H1 (cell line): ENCODE measurements at regions not wholly inside any gene's neighbourhood (a gene's known extent, or its start where the extent isn't known, plus 50 kb on each side); places are given as distances from the start of the nearest gene placed in this dataset.
A peak's percentile ranks its signal among the peaks of the same experiment; 100 is the strongest.

ENCODE experiments used
- CTCF ChIA-PET: fragments of 300-600 bp; sonication (Branson Sonifier 250); formaldehyde crosslinking; loops from one replicate; lab custom pipeline; 2021; ENCODE audit not compliant: partially characterized antibody; lab: Charles Lee
- POLR2A ChIA-PET: fragments of 300-600 bp; sonication (Branson Sonifier 250); formaldehyde crosslinking; loops from one replicate; lab custom pipeline; 2021; ENCODE audit warnings: inconsistent platforms; ENCODE audit not compliant: partially characterized antibody; lab: Charles Lee
- DNase-seq, 2 experiments: peaks; one replicate each; pipeline versions ENCODE4 v3.0.0 to v3.0.0-alpha.2; 2010 to 2022; ENCODE audit warnings: low spot score in 2 of 2, low read depth in 1 of 2, mixed read lengths in 1 of 2
- FAIRE-seq: peaks from 2 replicates; lab custom pipeline; 2011; peaks lifted over from hg19 to GRCh38; lab: Jason Lieb, UNC
- H2AFZ ChIP-seq: 2 replicates; pipeline ENCODE4 v1.8.1; 2012; ENCODE audit warnings: low read length, inconsistent platforms
- H2AK5ac ChIP-seq: 2 replicates; pipeline ENCODE4 v1.6.1; 2013; ENCODE audit warnings: low read depth, low read length
- H2BK120ac ChIP-seq: replicated peaks from 2 replicates; pipeline ENCODE3; 2013; ENCODE audit warnings: low read depth, low read length, inconsistent platforms
- H2BK12ac ChIP-seq: 2 replicates; pipeline ENCODE4 v1.6.1; 2013; ENCODE audit warnings: low read depth, low read length
- H2BK15ac ChIP-seq: 2 replicates; pipeline ENCODE4 v1.6.1; 2013; ENCODE audit warnings: low read length
- H2BK20ac ChIP-seq: 2 replicates; pipeline ENCODE4 v1.6.1; 2013; ENCODE audit warnings: low read length
- H2BK5ac ChIP-seq: 2 replicates; pipeline ENCODE4 v1.6.1; 2013; ENCODE audit warnings: low read depth, low read length
- H3K14ac ChIP-seq: 2 replicates; pipeline ENCODE4 v1.6.1; 2013; ENCODE audit warnings: inconsistent platforms; ENCODE audit not compliant: insufficient read length
- H3K18ac ChIP-seq: 2 replicates; pipeline ENCODE4 v1.6.1; 2013; ENCODE audit warnings: low read length; ENCODE audit errors: extremely low read depth
- H3K23ac ChIP-seq: 2 replicates; pipeline ENCODE4 v1.6.1; 2013; ENCODE audit warnings: inconsistent platforms; ENCODE audit not compliant: insufficient read length
- H3K23me2 ChIP-seq: 2 replicates; pipeline ENCODE4 v1.6.1; 2013; ENCODE audit warnings: low read depth, low read length
- H3K27ac ChIP-seq: 2 replicates; pipeline ENCODE4 v1.6.1; 2011; ENCODE audit warnings: low read depth, low read length, inconsistent platforms
- H3K27me3 ChIP-seq, 4 experiments: replicated peaks in 1 of 4; 1 replicate in 1 of 4; 2 replicates in 3 of 4; pipeline versions ENCODE4 v1.6.1 to v1.8.1; 2011 to 2013; ENCODE audit warnings: low read length in 3 of 4, mild to moderate bottlenecking in 3 of 4, inconsistent platforms in 2 of 4, mixed read lengths in 2 of 4, moderate library complexity in 1 of 4; ENCODE audit not compliant: control insufficient read depth in 3 of 4, insufficient read depth in 3 of 4; ENCODE audit errors: extremely low read depth in 1 of 4
- H3K36me3 ChIP-seq, 4 experiments: 2 replicates each; pipeline versions ENCODE4 v1.6.1 to v1.8.1; 2011 to 2013; ENCODE audit warnings: mild to moderate bottlenecking in 4 of 4, low read length in 3 of 4, moderate library complexity in 2 of 4, control low read depth in 1 of 4, inconsistent platforms in 1 of 4; ENCODE audit not compliant: insufficient read depth in 4 of 4, control insufficient read depth in 2 of 4
- H3K4ac ChIP-seq: replicated peaks from 2 replicates; pipeline ENCODE3; 2013; ENCODE audit warnings: low read length, low read depth, mixed read lengths, inconsistent platforms; ENCODE audit not compliant: insufficient read length
- H3K4me1 ChIP-seq, 4 experiments: replicated peaks in 1 of 4; 1 replicate in 1 of 4; 2 replicates in 3 of 4; pipeline versions ENCODE4 v1.6.1 to v1.8.1; 2011 to 2013; ENCODE audit warnings: low read length in 3 of 4, inconsistent platforms in 2 of 4, mixed read lengths in 1 of 4; ENCODE audit not compliant: insufficient read depth in 4 of 4, control insufficient read depth in 3 of 4
- H3K4me2 ChIP-seq, 2 experiments: 2 replicates each; pipeline versions ENCODE4 v1.6.1 to v1.8.1; 2011 to 2013; ENCODE audit warnings: low read depth in 2 of 2, low read length in 2 of 2, control low read depth in 1 of 2, inconsistent platforms in 1 of 2, mild to moderate bottlenecking in 1 of 2; ENCODE audit not compliant: insufficient read depth in 1 of 2
- H3K4me3 ChIP-seq, 4 experiments: fragments of 200-600, 300-600 bp in 1 of 4; sonication (generic), shearing (Covaris generic), sonication (Bioruptor Twin) in 1 of 4; 2 replicates each; pipeline versions ENCODE4 v1.5.1 to v1.8.1; 2011 to 2016; ENCODE audit warnings: low read length in 4 of 4, low read depth in 3 of 4, control low read depth in 2 of 4, inconsistent platforms in 2 of 4, mild to moderate bottlenecking in 2 of 4, mixed read lengths in 1 of 4, moderate library complexity in 1 of 4; ENCODE audit not compliant: insufficient read depth in 2 of 4; ENCODE audit errors: extremely low read depth in 1 of 4
- H3K56ac ChIP-seq: replicated peaks from 2 replicates; pipeline ENCODE3; 2013; ENCODE audit warnings: low read depth, mild to moderate bottlenecking, mixed read lengths, low read length, inconsistent platforms; ENCODE audit not compliant: insufficient read length
- H3K79me1 ChIP-seq: 2 replicates; pipeline ENCODE4 v1.6.1; 2013; ENCODE audit warnings: low read depth, low read length, control low read depth
- H3K79me2 ChIP-seq, 2 experiments: 2 replicates each; pipeline versions ENCODE4 v1.6.1 to v1.8.1; 2012 to 2013; ENCODE audit warnings: low read length in 2 of 2, mild to moderate bottlenecking in 2 of 2, inconsistent platforms in 1 of 2; ENCODE audit not compliant: insufficient read depth in 2 of 2, control insufficient read depth in 1 of 2
- H3K9ac ChIP-seq, 4 experiments: replicated peaks in 1 of 4; 1 replicate in 1 of 4; 2 replicates in 3 of 4; pipeline versions ENCODE4 v1.6.1 to v1.8.1; 2011 to 2013; ENCODE audit warnings: low read depth in 3 of 4, low read length in 3 of 4, control low read depth in 2 of 4, mild to moderate bottlenecking in 2 of 4, moderate library complexity in 2 of 4, inconsistent platforms in 1 of 4; ENCODE audit errors: extremely low read depth in 1 of 4
- H3K9me3 ChIP-seq, 2 experiments: 2 replicates each; pipeline versions ENCODE4 v1.6.1 to v1.8.1; 2012 to 2013; ENCODE audit warnings: mild to moderate bottlenecking in 2 of 2, moderate library complexity in 2 of 2, control low read depth in 1 of 2, inconsistent platforms in 1 of 2, low read depth in 1 of 2, low read length in 1 of 2, mixed read lengths in 1 of 2; ENCODE audit not compliant: insufficient read depth in 2 of 2
- H4K20me1 ChIP-seq, 2 experiments: replicated peaks in 1 of 2; 2 replicates each; pipeline versions ENCODE3 to v1.8.1; 2011 to 2013; ENCODE audit warnings: inconsistent platforms in 2 of 2, low read length in 2 of 2, mild to moderate bottlenecking in 1 of 2; ENCODE audit not compliant: insufficient read depth in 2 of 2, control insufficient read depth in 1 of 2
- H4K5ac ChIP-seq: 2 replicates; pipeline ENCODE4 v1.6.1; 2013; ENCODE audit warnings: low read length, low read depth, mixed read lengths, inconsistent platforms; ENCODE audit not compliant: insufficient read length
- H4K8ac ChIP-seq: 2 replicates; pipeline ENCODE4 v1.8.0; 2013; ENCODE audit warnings: mild to moderate bottlenecking, moderate library complexity, low read length, inconsistent platforms; ENCODE audit not compliant: insufficient read depth; ENCODE audit errors: extremely low read depth
- H4K91ac ChIP-seq: replicated peaks from 2 replicates; pipeline ENCODE3; 2013; ENCODE audit warnings: low read length, mixed read lengths, inconsistent platforms; ENCODE audit not compliant: insufficient read length
- BRCA1 ChIP-seq: IDR thresholded peaks from 2 replicates; pipeline ENCODE4 v1.6.1; 2012; ENCODE audit warnings: low read depth, low read length, improper control_type of control experiment
- KDM4A ChIP-seq: IDR thresholded peaks from one replicate; pipeline ENCODE4 v1.7.1; 2012; ENCODE audit warnings: low read depth, mild to moderate bottlenecking, moderate library complexity, low read length, inconsistent platforms; ENCODE audit not compliant: severe bottlenecking
- POU5F1 ChIP-seq: IDR thresholded peaks from 2 replicates; pipeline ENCODE4 v1.6.1; 2011; ENCODE audit warnings: low read depth, mild to moderate bottlenecking, low read length, moderate library complexity
- RAD21 ChIP-seq, 2 experiments: IDR thresholded peaks in 1 of 2; conservative IDR thresholded peaks in 1 of 2; 2 replicates each; pipeline ENCODE4 v1.6.1; 2011; ENCODE audit warnings: low read depth in 2 of 2, low read length in 2 of 2, improper control_type of control experiment in 1 of 2, inconsistent platforms in 1 of 2, mild to moderate bottlenecking in 1 of 2, moderate library complexity in 1 of 2
- RBBP5 ChIP-seq: IDR thresholded peaks from 2 replicates; pipeline ENCODE4 v1.7.1; 2012; ENCODE audit warnings: low read depth, mild to moderate bottlenecking, inconsistent platforms, low read length, moderate library complexity, borderline replicate concordance
- SP2 ChIP-seq: IDR thresholded peaks from 2 replicates; pipeline ENCODE4 v1.6.1; 2012; ENCODE audit warnings: mild to moderate bottlenecking, low read length, inconsistent platforms
- ZNF274 ChIP-seq: IDR thresholded peaks from 2 replicates; pipeline ENCODE4 v1.7.0; 2012; ENCODE audit warnings: low read length, borderline replicate concordance; ENCODE audit errors: extremely low read depth
- WGBS, 2 experiments: shearing (Covaris generic) in 1 of 2; methylation state at CpG; one replicate each; pipeline versions ENCODE4 v1.1.6 to v1.1.7; 2013 to 2015; ENCODE audit warnings: low lambda C conversion rate in 2 of 2, mixed read lengths in 2 of 2, inconsistent platforms in 1 of 2, low coverage in 1 of 2, missing lambda C conversion rate in 1 of 2; ENCODE audit not compliant: insufficient replicate concordance in 2 of 2, insufficient coverage in 1 of 2, insufficient read length in 1 of 2; ENCODE audit errors: extremely low coverage in 1 of 2, missing lambda C conversion rate in 1 of 2; 5-methylcytosine and 5-hydroxymethylcytosine counted together

DNA sequence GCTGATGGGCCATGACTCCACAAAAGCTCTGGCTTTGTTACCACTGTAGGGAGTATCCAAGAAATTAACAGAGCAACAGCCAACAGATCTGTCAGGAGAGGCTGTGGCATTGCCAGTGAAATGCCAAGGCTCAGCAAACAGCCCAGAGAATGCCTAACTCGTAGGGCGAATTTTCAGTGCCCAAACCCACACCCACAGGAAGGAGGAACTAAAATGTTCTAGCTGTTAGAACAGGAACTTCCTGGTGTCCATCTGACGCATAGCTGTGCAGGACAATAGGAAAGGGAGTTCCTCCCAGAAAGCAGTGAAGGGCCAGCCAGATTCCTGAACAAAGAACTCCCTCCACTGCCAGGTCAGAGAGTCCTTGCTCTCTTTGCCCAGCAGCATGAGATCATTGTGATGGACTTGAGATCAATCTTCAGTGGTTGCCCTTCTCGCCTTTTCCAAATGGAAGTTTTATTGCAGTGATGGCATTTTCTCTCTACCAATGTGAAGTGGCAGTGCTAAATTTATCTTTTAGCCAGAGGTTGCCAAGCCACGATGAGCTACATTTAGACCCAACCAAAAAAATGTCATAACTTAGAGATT is 224.2 kb upstream of the STARD13 start:
- H3K56ac ChIP-seq: no peak overlapping the region
- DNase-seq (no peak), FAIRE-seq (no peak)
- no peak overlapping the region for H2BK15ac ChIP-seq
- H3K27ac ChIP-seq: no peak overlapping the region
- no peak overlapping the region for H2BK5ac ChIP-seq
- H3K4me2 ChIP-seq: no peak overlapping the region
- TF ChIP-seq RBBP5 (no peak), KDM4A (no peak), BRCA1 (no peak), RAD21 (IDR thresholded peaks at IDR 0.05 in 1 of 2, conservative IDR thresholded peaks at IDR 0.05 in 1 of 2; ENCODE audit: low read depth in 2 of 2, low read length in 2 of 2) (no peak), SP2 (no peak), ZNF274 (no peak), POU5F1 (no peak)
- H4K20me1 ChIP-seq: no peaks in the 10 kb centered on the region
- H3K36me3 ChIP-seq: no peaks in the 10 kb centered on the region
- no peak overlapping the region for H3K14ac ChIP-seq
- H4K91ac ChIP-seq: no peak overlapping the region
- H3K79me2 ChIP-seq: no peaks in the 10 kb centered on the region
- no peak overlapping the region for H4K5ac ChIP-seq
- 94% methylated on average over 5 of the region's 5 CpGs; no CpG with 5 or more reads in 1 of the 2 experiments for WGBS, 2 experiments
- no peaks in the 10 kb centered on the region for H3K79me1 ChIP-seq
- 0 out of 2 replicates have a peak overlapping the region, but pooled peaks have one; percentile 35 for H2BK20ac ChIP-seq
- no peak overlapping the region for H2BK120ac ChIP-seq
- ChIA-PET CTCF (interaction anchor here (0.9 to 1.5 kb wide), 5 partner anchors 11 to 214 kb away, joined by 3 to 5 read pairs (median 4); no protein-coding TSS in a partner anchor), POLR2A (no interaction called here)
- peak overlapping the region; percentile 64 for H2AFZ ChIP-seq
- H3K27me3 ChIP-seq: no peaks in the 10 kb centered on the region
- peak overlapping the region; percentile 6; the same call in 1 of the 2 replicates for H2BK12ac ChIP-seq
- H3K18ac ChIP-seq: no peak overlapping the region
- no peak overlapping the region for H3K4me3 ChIP-seq
- no peak overlapping the region for H2AK5ac ChIP-seq
- no peak overlapping the region for H3K4ac ChIP-seq
- no peak overlapping the region for H3K9ac ChIP-seq
- no peaks in the 10 kb centered on the region for H3K9me3 ChIP-seq
- no peak overlapping the region for H3K23ac ChIP-seq
- H3K4me1 ChIP-seq: peaks cover 0 to 4% (median under 1%) of the 10 kb centered on the region in 4 experiments; a peak in 1 of 7 replicates
- H3K23me2 ChIP-seq: no peaks in the 10 kb centered on the region
- H4K8ac ChIP-seq: no peak overlapping the region
